GM18867 (cell line): ENCODE measurements at regions not wholly inside any gene's neighbourhood (a gene's known extent, or its start where the extent isn't known, plus 50 kb on each side); places are given as distances from the start of the nearest gene placed in this dataset.
"Not testable (repeated sequence)": the region's sequence is repeated elsewhere in the genome, so short reads cannot be mapped to it uniquely, and the experiment has no call there.

Experiments used
- ATAC-seq: cut with Tn5 transposase; IDR thresholded peaks from one replicate; pipeline ENCODE4 v1.9.1; 2021; ENCODE audit warnings: mild to moderate bottlenecking, moderate library complexity; ENCODE audit not compliant: unreplicated experiment

- ATAC-seq, result peak; percentile 53
Observed at GRCh38 chr1:88302843-88303486, 381.1 kb upstream of the PKN2 start.

GRCh38 chr1:88311265-88311664 is 372.8 kb upstream of the PKN2 start:
- ATAC-seq, result no peak

DNA sequence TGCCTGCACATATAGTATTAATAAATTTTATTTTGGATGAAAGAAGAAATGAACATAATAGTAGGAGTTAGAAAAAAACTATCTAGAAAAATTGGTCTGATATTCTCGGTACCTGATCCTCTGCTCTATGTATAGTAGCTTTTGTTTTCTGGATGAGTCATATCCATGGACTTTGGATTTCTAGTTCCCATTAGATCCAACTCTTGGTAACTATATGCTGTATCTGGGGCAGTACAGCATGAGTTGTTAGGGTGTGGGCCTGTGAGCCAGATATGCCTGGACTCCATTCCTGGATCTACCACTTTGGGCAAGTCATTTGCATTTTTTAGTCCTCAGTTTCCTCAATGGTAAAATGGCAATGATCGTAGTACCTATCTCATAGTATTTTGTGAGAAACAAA is 372.2 kb upstream of the PKN2 start:
- ATAC-seq, result no peak

DNA sequence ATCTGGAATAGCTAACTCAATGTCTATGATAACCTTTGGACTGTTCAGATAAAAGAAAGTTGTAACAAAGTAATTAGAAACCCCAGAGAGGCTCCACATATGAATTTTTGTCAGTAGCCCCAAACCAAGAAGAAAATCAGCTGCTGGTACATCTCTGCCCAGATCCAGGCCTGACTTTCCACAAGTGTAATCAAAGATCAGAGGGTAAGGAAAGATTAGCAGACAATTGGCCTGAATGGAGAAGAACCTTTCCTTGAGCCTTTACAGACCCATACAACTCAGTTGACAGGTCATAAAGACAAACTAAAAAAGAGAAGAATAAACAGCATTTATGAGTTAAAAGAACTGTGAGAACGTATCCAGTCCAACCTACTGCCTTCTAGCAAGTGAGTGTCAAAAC is 366.7 kb upstream of the PKN2 start:
- no peak for ATAC-seq

DNA sequence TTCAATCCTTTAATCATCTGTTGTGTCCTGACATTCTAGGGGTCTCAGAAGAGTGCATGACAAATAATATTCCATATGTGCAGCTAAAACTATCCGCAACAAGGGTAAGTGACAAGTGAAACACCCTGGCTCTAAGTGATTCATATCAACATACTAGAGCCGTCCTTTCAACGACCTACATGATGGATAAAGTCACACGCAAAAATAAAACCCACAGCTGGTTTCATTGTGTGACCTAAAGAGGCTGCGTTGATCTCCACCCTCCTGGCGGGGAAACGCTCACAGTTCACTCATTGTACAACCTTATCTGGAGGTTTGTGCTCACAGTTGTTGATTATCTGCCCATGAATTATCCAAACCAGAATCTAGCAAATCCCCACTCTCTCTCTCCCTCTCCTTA is 365.3 kb upstream of the PKN2 start:
- no peak for ATAC-seq

GRCh38 chr1:88320291-88320690 is 363.8 kb upstream of the PKN2 start:
- no peak for ATAC-seq

- no peak for ATAC-seq
Observed at GRCh38 chr1:88321706-88322105, 362.4 kb upstream of the PKN2 start.

DNA sequence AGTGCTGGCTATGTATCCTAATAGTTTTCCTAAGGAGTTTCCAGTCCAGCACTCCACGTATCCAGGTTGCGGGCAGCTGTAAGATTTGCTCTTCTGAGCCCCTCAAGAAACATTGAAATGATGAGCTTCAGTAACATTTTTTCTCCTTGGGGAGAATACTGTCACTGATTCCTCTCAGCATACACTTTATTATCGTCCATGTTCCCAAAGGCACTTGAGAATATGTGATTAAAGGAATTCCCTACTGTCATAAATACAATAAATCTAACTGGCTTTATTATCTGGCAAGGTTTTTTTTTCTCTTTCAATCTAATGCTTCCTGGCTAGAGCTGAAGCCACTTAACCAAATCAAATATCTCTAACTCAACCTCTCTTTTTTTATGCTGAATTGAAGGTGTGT is 359.2 kb upstream of the PKN2 start:
- ATAC-seq, result no peak

- ATAC-seq, result peak; percentile 78
Observed at GRCh38 chr1:88327391-88328267, 356.4 kb upstream of the PKN2 start.

DNA sequence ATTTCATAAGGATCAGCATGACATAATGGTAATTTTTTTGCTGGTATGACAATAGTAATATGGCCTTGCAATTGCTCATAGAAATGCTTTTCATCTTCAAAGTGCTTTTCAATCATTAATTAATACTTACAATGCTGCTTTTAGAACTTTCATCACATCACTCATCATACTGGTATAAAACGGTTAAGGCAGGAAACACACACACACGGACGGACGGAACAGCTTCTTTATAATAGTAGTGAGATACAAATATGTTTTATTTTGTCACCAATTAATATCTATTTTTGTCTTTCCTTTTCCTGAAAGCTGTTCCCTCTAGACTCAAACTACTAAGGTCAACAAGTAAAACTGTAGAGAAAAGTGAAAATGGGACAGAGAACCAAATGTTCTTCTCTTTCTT is 353.9 kb upstream of the PKN2 start:
- ATAC-seq, result no peak

- ATAC-seq, result no peak
Observed at GRCh38 chr1:88333086-88333695, 350.9 kb upstream of the PKN2 start.

DNA sequence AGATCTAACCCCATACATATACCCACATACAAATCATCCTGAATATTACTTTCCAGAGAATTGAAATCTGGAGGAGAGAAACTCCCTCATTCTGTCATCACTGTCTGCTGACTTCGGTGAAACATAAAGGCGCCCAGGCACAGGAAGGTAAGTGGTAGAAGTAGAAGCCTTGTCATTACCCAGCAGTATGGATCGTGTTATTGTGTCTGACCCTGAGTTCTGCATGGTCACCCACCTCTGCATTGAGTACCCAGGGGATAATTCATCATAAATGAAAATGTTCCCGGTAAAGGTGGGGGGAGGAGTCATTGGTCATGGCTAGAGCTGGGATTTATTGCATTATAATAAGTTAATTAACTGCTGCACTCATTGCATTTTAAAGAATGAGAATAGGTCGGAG is 342.6 kb upstream of the PKN2 start:
- peak; percentile 63 for ATAC-seq

- not testable (repeated sequence) for ATAC-seq
Observed at GRCh38 chr1:88342081-88342480, 342.0 kb upstream of the PKN2 start.

DNA sequence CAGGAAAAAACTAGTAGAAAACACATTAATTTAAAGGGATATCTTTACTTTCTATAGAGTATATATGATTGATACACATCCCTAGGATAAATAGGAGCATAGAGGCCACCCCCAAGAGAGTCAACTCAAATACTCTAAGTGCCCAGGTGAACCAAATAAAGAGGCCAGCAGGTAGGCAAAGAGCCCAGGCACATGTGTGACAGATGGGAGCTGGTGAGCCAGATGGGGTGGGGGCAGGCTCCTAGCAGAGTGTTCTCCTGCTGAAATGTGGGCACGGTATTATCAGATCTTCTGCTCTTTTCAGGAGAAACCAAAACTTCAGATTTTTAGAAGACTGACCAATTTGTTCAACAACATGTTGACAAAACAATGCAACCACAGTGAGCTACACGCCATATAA is 333.4 kb upstream of the PKN2 start:
- ATAC-seq, result no peak

DNA sequence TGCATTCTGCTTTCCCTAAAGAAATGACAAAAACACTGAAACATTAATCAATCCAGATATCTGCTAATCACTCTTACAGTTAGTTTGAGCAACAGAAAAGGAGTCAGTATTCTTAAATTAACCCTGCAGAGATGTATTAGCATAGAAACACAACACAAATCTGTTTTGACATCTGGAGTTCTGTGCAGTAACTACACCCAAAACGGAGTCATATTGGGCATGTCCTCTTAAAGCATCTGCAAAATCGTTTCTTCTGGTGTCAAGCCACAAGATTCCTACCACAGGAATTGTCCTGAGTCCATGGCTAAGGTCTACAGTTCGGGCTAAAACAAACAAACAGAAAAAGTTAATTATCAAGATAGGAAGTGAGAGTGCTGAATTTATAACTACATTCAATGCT is 332.1 kb upstream of the PKN2 start:
- no peak for ATAC-seq

- no peak for ATAC-seq
Observed at GRCh38 chr1:88354256-88354655, 329.8 kb upstream of the PKN2 start.

GRCh38 chr1:88357729-88358128 is 326.3 kb upstream of the PKN2 start:
- no peak for ATAC-seq

GRCh38 chr1:88371436-88372023 is 312.5 kb upstream of the PKN2 start:
- no peak for ATAC-seq

- ATAC-seq, result no peak
Observed at GRCh38 chr1:88375977-88376376, 308.1 kb upstream of the PKN2 start.

- ATAC-seq, result no peak
Observed at GRCh38 chr1:88376421-88376820, 307.7 kb upstream of the PKN2 start.

DNA sequence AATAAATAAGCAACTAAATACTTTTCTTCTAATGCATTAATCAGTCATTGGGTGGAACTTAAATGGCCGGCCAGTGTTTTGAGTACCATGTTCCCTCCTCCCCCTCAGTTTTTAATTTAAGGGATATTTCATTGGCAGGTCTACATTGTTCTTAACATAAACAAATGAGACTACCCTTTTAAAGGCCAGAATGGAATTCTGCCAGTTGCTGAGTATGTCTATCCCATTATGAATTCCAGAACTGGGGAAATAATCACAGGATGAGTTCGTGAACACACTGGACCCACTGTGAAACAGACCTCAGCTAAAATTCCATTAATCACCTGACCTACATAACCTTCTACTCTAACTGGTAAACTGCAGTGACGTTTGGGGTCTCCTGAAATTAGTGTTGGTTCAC is 305.5 kb upstream of the PKN2 start:
- no peak for ATAC-seq

- ATAC-seq, result no peak
Observed at GRCh38 chr1:88394958-88395357, 289.1 kb upstream of the PKN2 start.
